GM18508 (cell line): ENCODE measurements at regions not wholly inside any gene's neighbourhood (a gene's known extent, or its start where the extent isn't known, plus 50 kb on each side); places are given as distances from the start of the nearest gene placed in this dataset.

ENCODE experiments used
- ATAC-seq: cut with Tn5 transposase; IDR thresholded peaks from one replicate; pipeline ENCODE4 v1.9.1; 2021; ENCODE audit warnings: moderate number of reproducible peaks; ENCODE audit not compliant: insufficient read depth, unreplicated experiment

- ATAC-seq = no peak
Measured at GRCh38 chr5:68757626-68758212, 336.1 kb upstream of the SLC30A5 start.

GRCh38 chr5:68759593-68759992, 334.2 kb upstream of the SLC30A5 start:
- ATAC-seq = no peak

GRCh38 chr5:68762201-68762600, 331.6 kb upstream of the SLC30A5 start:
- no peak for ATAC-seq

- no peak for ATAC-seq
Measured at GRCh38 chr5:68766952-68767464, 326.8 kb upstream of the SLC30A5 start.

- ATAC-seq = no peak
Measured at GRCh38 chr5:68770551-68770950, 323.3 kb upstream of the SLC30A5 start.

GRCh38 chr5:68771221-68771620, 322.6 kb upstream of the SLC30A5 start:
- no peak for ATAC-seq

- no peak for ATAC-seq
Measured at GRCh38 chr5:68771732-68772131, 322.1 kb upstream of the SLC30A5 start.

GRCh38 chr5:68776381-68776780, 317.4 kb upstream of the SLC30A5 start:
- ATAC-seq = no peak

- ATAC-seq = no peak
Measured at GRCh38 chr5:68777135-68777534, 316.7 kb upstream of the SLC30A5 start.

GRCh38 chr5:68778484-68778883, 315.3 kb upstream of the SLC30A5 start:
- no peak for ATAC-seq

GRCh38 chr5:68780299-68780955, 313.4 kb upstream of the SLC30A5 start:
- no peak for ATAC-seq

GRCh38 chr5:68793074-68793473, 300.7 kb upstream of the SLC30A5 start:
- ATAC-seq = no peak

- no peak for ATAC-seq
Measured at GRCh38 chr5:68793993-68794392, 299.8 kb upstream of the SLC30A5 start.

- ATAC-seq = no peak
Measured at GRCh38 chr5:68795190-68795589, 298.6 kb upstream of the SLC30A5 start.

- no peak for ATAC-seq
Measured at GRCh38 chr5:68798877-68799843, 294.7 kb upstream of the SLC30A5 start.

- ATAC-seq = no peak
Measured at GRCh38 chr5:68802430-68802829, 291.4 kb upstream of the SLC30A5 start.

GRCh38 chr5:68803881-68804319, 289.9 kb upstream of the SLC30A5 start:
- no peak for ATAC-seq

GRCh38 chr5:68804343-68804742, 289.5 kb upstream of the SLC30A5 start:
- ATAC-seq = no peak

GRCh38 chr5:68805444-68805843, 288.4 kb upstream of the SLC30A5 start:
- ATAC-seq = no peak

GRCh38 chr5:68817632-68818031, 276.2 kb upstream of the SLC30A5 start:
- no peak for ATAC-seq
